GM12878 (cell line): ENCODE measurements at regions not wholly inside any gene's neighbourhood (a gene's known extent, or its start where the extent isn't known, plus 50 kb on each side); places are given as distances from the start of the nearest gene placed in this dataset.

ENCODE experiments used
- ATAC-seq: fragments of 200-7000 bp; cut with Tn5 transposase; 3 replicates; pipeline ENCODE4 v1.9.1; 2020; ENCODE audit warnings: mild to moderate bottlenecking, moderate library complexity
- BruUV-seq: library from RNA; stranded (reverse); fragments of 400-500 nt; replicated peaks from 2 replicates; lab custom pipeline; 2021; lab: Mats Ljungman, UMichigan
- CTCF ChIA-PET: fragments of 300-600 bp; sonication (Branson Sonifier 250); formaldehyde crosslinking; extraction: SDS; loops from one replicate; lab custom pipeline; 2021; ENCODE audit warnings: inconsistent platforms; lab: Yijun Ruan, JAX
- POLR2A ChIA-PET: fragments of 350-600 bp; formaldehyde crosslinking; extraction: SDS; loops from one replicate; lab custom pipeline; 2021; ENCODE audit warnings: inconsistent platforms; lab: Charles Lee
- RAD21 ChIA-PET: fragments of 300-600 bp; sonication (Branson Sonifier 250); formaldehyde crosslinking; loops from one replicate; lab custom pipeline; 2023; ENCODE audit warnings: antibody characterized with exemption; ENCODE audit not compliant: unreplicated experiment; lab: Charles Lee
- SMC1A ChIA-PET: fragments of 300-600 bp; sonication (Branson Sonifier 250); formaldehyde crosslinking; loops from one replicate; lab custom pipeline; 2023; ENCODE audit not compliant: unreplicated experiment, uncharacterized antibody; lab: Charles Lee
- DNase-seq: peaks from one replicate; pipeline ENCODE4 v3.0.0-alpha.2; 2011; ENCODE audit warnings: low read depth, low spot score
- FAIRE-seq: peaks from 3 replicates; lab custom pipeline; 2011; peaks lifted over from hg19 to GRCh38; lab: Jason Lieb, UNC
- H2AFZ ChIP-seq: 2 replicates; pipeline ENCODE4 v1.6.0; 2011; ENCODE audit warnings: low read depth, low read length, control low read depth; ENCODE audit not compliant: control insufficient read depth
- H3K27ac ChIP-seq: 2 replicates; pipeline ENCODE4 v1.5.1; 2011; ENCODE audit warnings: control low read depth; ENCODE audit not compliant: control insufficient read depth, insufficient read depth
- H3K27me3 ChIP-seq, 2 experiments: replicated peaks in 1 of 2; 2 replicates each; pipeline versions ENCODE4 v1.6.0 to v1.6.1; 2011; ENCODE audit warnings: low read length in 1 of 2; ENCODE audit not compliant: control insufficient read depth in 2 of 2, insufficient read depth in 2 of 2
- H3K36me3 ChIP-seq, 2 experiments: 2 replicates each; pipeline ENCODE4 v1.5.1; 2011; ENCODE audit warnings: low read length in 1 of 2; ENCODE audit not compliant: control insufficient read depth in 2 of 2, insufficient read depth in 2 of 2
- H3K4me1 ChIP-seq: 2 replicates; pipeline ENCODE4 v1.6.1; 2011; ENCODE audit warnings: mild to moderate bottlenecking, low read length, moderate library complexity, mixed read lengths; ENCODE audit not compliant: control insufficient read depth, insufficient read depth
- H3K4me2 ChIP-seq: 2 replicates; pipeline ENCODE4 v1.6.0; 2011; ENCODE audit warnings: control low read depth; ENCODE audit not compliant: control insufficient read depth, insufficient read depth
- H3K4me3 ChIP-seq: fragments of 200-600 bp; sonication (generic); 2 replicates; pipeline ENCODE4 v1.5.1; 2016
- H3K79me2 ChIP-seq: 2 replicates; pipeline ENCODE4 v1.6.0; 2011; ENCODE audit warnings: low read length; ENCODE audit not compliant: control insufficient read depth, insufficient read depth
- H3K9ac ChIP-seq: 2 replicates; pipeline ENCODE4 v1.8.0; 2011; ENCODE audit warnings: low read length, control low read depth, mixed read lengths; ENCODE audit not compliant: control insufficient read depth, insufficient read depth
- H3K9me3 ChIP-seq: replicated peaks from 3 replicates; pipeline ENCODE4 v1.5.1; 2011; ENCODE audit warnings: mild to moderate bottlenecking, low read length; ENCODE audit not compliant: control insufficient read depth, insufficient read depth
- H4K20me1 ChIP-seq: 2 replicates; pipeline ENCODE4 v1.6.0; 2011; ENCODE audit not compliant: control insufficient read depth, insufficient read depth
- CREB1 ChIP-seq: IDR thresholded peaks from 2 replicates; pipeline ENCODE4 v1.6.1; 2012; ENCODE audit warnings: low read depth, mild to moderate bottlenecking, inconsistent platforms
- CTCF ChIP-seq, 3 experiments: IDR thresholded peaks in 2 of 3; conservative IDR thresholded peaks in 1 of 3; 2 replicates each; pipeline ENCODE4 v1.5.1; 2011; ENCODE audit warnings: low read depth in 3 of 3, low read length in 3 of 3, mild to moderate bottlenecking in 3 of 3, control low read depth in 2 of 3, moderate library complexity in 2 of 3, inconsistent platforms in 1 of 3, mixed read lengths in 1 of 3; ENCODE audit not compliant: control insufficient read depth in 2 of 3, insufficient read depth in 1 of 3; ENCODE audit errors: extremely low read depth in 1 of 3
- HCFC1 ChIP-seq: fragments of 150-350 bp; IDR thresholded peaks from 2 replicates; pipeline ENCODE4 v1.6.1; 2014; ENCODE audit warnings: low read length
- TCF12 ChIP-seq: IDR thresholded peaks from 2 replicates; pipeline ENCODE4 v1.6.1; 2011; ENCODE audit warnings: low read depth, mild to moderate bottlenecking, low read length
- YBX1 ChIP-seq: fragments of 450-650 bp; IDR thresholded peaks from 2 replicates; pipeline ENCODE4 v1.6.1; 2016; ENCODE audit warnings: antibody characterized with exemption
- ZZZ3 ChIP-seq: IDR thresholded peaks from 2 replicates; pipeline ENCODE4 v1.6.1; 2011; ENCODE audit warnings: low read depth; ENCODE audit not compliant: control insufficient read depth, insufficient read length
- WGBS: methylation state at CpG from one replicate; pipeline ENCODE4 v1.1.6; 2016; ENCODE audit warnings: low lambda C conversion rate; ENCODE audit not compliant: insufficient replicate concordance, insufficient coverage; ENCODE audit errors: missing lambda C conversion rate; 5-methylcytosine and 5-hydroxymethylcytosine counted together
- in situ Hi-C: fragments of 300-500 bp; cut with MboI; formaldehyde crosslinking; loops from 9 replicates; pipeline ENCODE4 v1.14.3; 2018; ENCODE audit warnings: mixed read lengths
- intact Hi-C: fragments of 100-400 bp; cut with micrococcal nuclease; formaldehyde crosslinking; loops from one replicate; pipeline ENCODE4 v1.14.2; 2022; ENCODE audit not compliant: unreplicated experiment

- H3K9ac ChIP-seq = no peak overlapping the region
- ChIA-PET POLR2A (no interaction called here), SMC1A (interaction anchor here (1.0 kb wide), 1 partner anchor 48 kb away, joined by 3 read pairs; no protein-coding TSS in a partner anchor), CTCF (interaction anchor here (0.6 kb wide), 1 partner anchor 507 kb away, joined by 3 read pairs; no protein-coding TSS in a partner anchor), RAD21 (no interaction called here)
- no peak overlapping the region for H3K27ac ChIP-seq
- H3K36me3 ChIP-seq = no peaks in the 10 kb centered on the region
- DNase-seq (no peak), FAIRE-seq (no peak), ATAC-seq (no peak)
- no TSS peak for BruUV-seq
- H3K4me2 ChIP-seq = no peak overlapping the region
- H2AFZ ChIP-seq = no peak overlapping the region
- H3K4me3 ChIP-seq = no peak overlapping the region
- TF ChIP-seq TCF12 (no peak), YBX1 (no peak), HCFC1 (no peak), CTCF (IDR thresholded peaks at IDR 0.05 in 2 of 3, conservative IDR thresholded peaks at IDR 0.05 in 1 of 3; ENCODE audit: control insufficient read depth in 2 of 3, extremely low read depth in 1 of 3, insufficient read depth in 1 of 3, low read depth in 3 of 3, low read length in 3 of 3) (no peak), ZZZ3 (no peak), CREB1 (no peak)
- H3K27me3 ChIP-seq = no peaks in the 10 kb centered on the region
- 44% methylated on average over 4 of the region's 4 CpGs for WGBS
- no peaks in the 10 kb centered on the region for H4K20me1 ChIP-seq
- peaks cover 6% of the 10 kb centered on the region; the same call in 2 of the 3 replicates for H3K9me3 ChIP-seq
- no peaks in the 10 kb centered on the region for H3K4me1 ChIP-seq
- H3K79me2 ChIP-seq = no peaks in the 10 kb centered on the region
- in situ Hi-C loops = no loop called here
- intact Hi-C loops = no loop called here
These were observed 109.5 kb upstream of the NAP1L1 start for GRCh38 chr12:76193961-76194360.
